ENCODE measurements at regions not wholly inside any gene's neighbourhood (a gene's known extent, or its start where the extent isn't known, plus 50 kb on each side); places are given as distances from the start of the nearest gene placed in this dataset.

DNA sequence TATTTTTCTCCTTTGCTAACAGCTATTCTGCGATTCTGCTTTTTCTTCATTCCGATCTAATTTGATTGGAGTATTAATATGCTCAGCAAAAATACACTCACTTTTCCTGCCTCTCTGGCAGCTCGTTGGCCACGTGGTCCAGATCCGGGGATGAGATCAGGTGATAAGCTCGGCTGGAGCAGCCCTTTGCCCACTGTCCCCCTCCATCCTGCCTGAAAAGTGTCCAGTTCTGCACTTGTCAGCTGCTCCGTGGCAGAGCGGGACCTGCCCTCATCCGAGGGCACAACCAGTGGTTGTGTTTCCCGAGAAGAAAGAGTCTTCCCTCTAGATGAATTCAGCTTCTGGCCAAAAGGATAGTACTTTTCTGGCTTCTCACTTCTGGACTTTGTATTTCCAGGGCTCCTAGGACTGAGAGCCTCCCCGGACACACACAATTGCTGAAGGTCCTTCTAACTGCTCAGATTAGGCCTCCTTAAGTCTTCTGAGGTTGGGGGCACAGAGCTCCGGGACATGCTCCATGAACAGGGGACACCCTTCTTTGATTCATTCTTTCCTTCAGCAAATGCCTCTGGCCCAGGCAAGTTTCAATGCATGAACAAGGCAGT is 103.9 kb upstream of the ALDH1A3 start:
- TF ChIP-seq SIN3A (IDR thresholded peaks at IDR 0.05; ENCODE audit: borderline replicate concordance, insufficient read depth, low read length): no peak
- TF ChIP-seq, protein P1, sequence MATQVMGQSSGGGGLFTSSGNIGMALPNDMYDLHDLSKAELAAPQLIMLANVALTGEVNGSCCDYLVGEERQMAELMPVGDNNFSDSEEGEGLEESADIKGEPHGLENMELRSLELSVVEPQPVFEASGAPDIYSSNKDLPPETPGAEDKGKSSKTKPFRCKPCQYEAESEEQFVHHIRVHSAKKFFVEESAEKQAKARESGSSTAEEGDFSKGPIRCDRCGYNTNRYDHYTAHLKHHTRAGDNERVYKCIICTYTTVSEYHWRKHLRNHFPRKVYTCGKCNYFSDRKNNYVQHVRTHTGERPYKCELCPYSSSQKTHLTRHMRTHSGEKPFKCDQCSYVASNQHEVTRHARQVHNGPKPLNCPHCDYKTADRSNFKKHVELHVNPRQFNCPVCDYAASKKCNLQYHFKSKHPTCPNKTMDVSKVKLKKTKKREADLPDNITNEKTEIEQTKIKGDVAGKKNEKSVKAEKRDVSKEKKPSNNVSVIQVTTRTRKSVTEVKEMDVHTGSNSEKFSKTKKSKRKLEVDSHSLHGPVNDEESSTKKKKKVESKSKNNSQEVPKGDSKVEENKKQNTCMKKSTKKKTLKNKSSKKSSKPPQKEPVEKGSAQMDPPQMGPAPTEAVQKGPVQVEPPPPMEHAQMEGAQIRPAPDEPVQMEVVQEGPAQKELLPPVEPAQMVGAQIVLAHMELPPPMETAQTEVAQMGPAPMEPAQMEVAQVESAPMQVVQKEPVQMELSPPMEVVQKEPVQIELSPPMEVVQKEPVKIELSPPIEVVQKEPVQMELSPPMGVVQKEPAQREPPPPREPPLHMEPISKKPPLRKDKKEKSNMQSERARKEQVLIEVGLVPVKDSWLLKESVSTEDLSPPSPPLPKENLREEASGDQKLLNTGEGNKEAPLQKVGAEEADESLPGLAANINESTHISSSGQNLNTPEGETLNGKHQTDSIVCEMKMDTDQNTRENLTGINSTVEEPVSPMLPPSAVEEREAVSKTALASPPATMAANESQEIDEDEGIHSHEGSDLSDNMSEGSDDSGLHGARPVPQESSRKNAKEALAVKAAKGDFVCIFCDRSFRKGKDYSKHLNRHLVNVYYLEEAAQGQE (IDR thresholded peaks at IDR 0.05; ENCODE audit: insufficient read depth in 1 of 2, low read depth in 2 of 2, low read length in 2 of 2): no peak
